ENCODE measurements at regions not wholly inside any gene's neighbourhood (a gene's known extent, or its start where the extent isn't known, plus 50 kb on each side); places are given as distances from the start of the nearest gene placed in this dataset.

DNA sequence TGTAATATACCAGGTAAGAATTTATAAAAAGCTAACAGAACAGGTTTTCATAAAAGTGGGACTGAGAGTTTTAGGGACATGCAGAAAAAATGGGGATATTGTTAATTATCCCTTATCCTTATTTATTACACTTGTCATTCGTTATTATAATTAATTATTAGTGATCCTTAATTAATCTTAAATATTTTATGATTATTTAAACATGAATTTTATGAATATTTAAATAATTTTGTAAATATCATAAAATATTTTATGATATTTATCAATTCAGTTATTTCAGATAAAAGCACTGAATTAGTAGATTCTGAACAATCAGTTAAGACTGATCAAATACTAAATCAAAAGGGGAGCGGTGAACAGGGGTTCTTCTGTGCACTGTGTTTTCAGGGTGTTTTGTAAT lies 300.1 kb downstream of the PAX1 start:
- no peak for DNase-seq (ENCODE audit: low spot score)
- in situ Hi-C loops (cut with HindIII; ENCODE audit: extremely low pct_ligation_motif_present, low pct_unique_long_range_greater_than_20kb) (no loop called here), intact Hi-C loops (cut with micrococcal nuclease; ENCODE audit: unreplicated experiment) (no loop called here)
- no peak for TF ChIP-seq ZNF569 (CRISPR knock-in tag; IDR thresholded peaks at IDR 0.05; ENCODE audit: borderline replicate concordance)
- TF ChIP-seq CEBPG (CRISPR knock-in tag; IDR thresholded peaks at IDR 0.05), result no peak
- BruUV-seq (replicated peaks), result no TSS peak
- no peak overlapping the region for H3K4me3 ChIP-seq (replicated peaks in 1 of 3; ENCODE audit: insufficient read depth in 1 of 3, low read depth in 2 of 3, low read length in 3 of 3)
- POLR2A ChIA-PET, result no interaction called here
- no peaks in the 10 kb centered on the region for H3K79me2 ChIP-seq (ENCODE audit: insufficient read depth, low read length)
- H4K20me1 ChIP-seq (ENCODE audit: insufficient read depth, low read length), result no peaks in the 10 kb centered on the region
- ATAC-seq, result no peak
- no peaks in the 10 kb centered on the region for H3K27me3 ChIP-seq (ENCODE audit: control insufficient read depth in 1 of 2, insufficient read depth in 2 of 2, low read length in 2 of 2)
- H3K27ac ChIP-seq (ENCODE audit: extremely low read length, insufficient read depth, low read length), result no peak overlapping the region
- no peak for FAIRE-seq
- H3K36me3 ChIP-seq (replicated peaks in 1 of 2; ENCODE audit: control insufficient read depth in 1 of 2, insufficient read depth in 2 of 2, low read length in 2 of 2), result no peaks in the 10 kb centered on the region
- no peak overlapping the region for H3K9ac ChIP-seq (ENCODE audit: insufficient read depth, low read depth, low read length)
- no peaks in the 10 kb centered on the region for H3K4me1 ChIP-seq (ENCODE audit: insufficient read depth, low read length)
- 34% methylated on average over 2 of the region's 2 CpGs for WGBS (ENCODE audit: low lambda C conversion rate)
- H3K9me3 ChIP-seq (ENCODE audit: low read length), result no peaks in the 10 kb centered on the region
- CTCF ChIA-PET (ENCODE audit: low intra/inter-chr PET ratio, low total read pairs), result no interaction called here
- no peak overlapping the region for H2AFZ ChIP-seq (ENCODE audit: low read length)
- H3K4me2 ChIP-seq (ENCODE audit: low read depth, low read length), result no peak overlapping the region

DNA sequence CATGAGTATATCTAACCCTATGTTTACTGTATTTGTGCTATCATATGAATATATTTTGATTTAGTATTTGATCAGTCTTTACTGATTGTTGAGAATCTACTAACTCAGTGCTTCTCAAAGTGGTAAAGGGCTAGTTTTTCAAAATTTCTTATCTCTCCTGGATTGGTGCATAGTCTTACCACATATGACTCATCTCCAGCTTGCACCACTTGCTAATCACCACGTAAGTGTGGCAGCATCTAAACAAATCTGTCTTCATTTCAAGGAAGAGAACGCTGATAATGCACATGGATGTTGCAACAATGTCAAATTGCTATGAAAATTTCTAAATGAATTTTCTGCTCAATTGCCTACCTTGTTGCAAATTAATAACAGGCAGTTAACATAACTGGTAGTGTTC lies 299.5 kb downstream of the PAX1 start:
- CTCF ChIA-PET (ENCODE audit: low intra/inter-chr PET ratio, low total read pairs), result no interaction called here
- WGBS (ENCODE audit: low lambda C conversion rate), result 0% methylated on average over 2 of the region's 2 CpGs
- no peak for TF ChIP-seq PHF21A (CRISPR knock-in tag; IDR thresholded peaks at IDR 0.05)
- no peak for TF ChIP-seq NFYC (CRISPR knock-in tag; IDR thresholded peaks at IDR 0.05)
- no peak for TF ChIP-seq ZNF12 (CRISPR knock-in tag; IDR thresholded peaks at IDR 0.05)
- TF ChIP-seq SETDB1 (CRISPR knock-in tag; IDR thresholded peaks at IDR 0.05; ENCODE audit: borderline replicate concordance), result no peak
- TF ChIP-seq ZNF768 (CRISPR knock-in tag; IDR thresholded peaks at IDR 0.05), result no peak
- TF ChIP-seq DNMT3B (CRISPR knock-in tag; conservative IDR thresholded peaks at IDR 0.05), result no peak
- TF ChIP-seq, protein P1, sequence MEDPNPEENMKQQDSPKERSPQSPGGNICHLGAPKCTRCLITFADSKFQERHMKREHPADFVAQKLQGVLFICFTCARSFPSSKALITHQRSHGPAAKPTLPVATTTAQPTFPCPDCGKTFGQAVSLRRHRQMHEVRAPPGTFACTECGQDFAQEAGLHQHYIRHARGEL (CRISPR knock-in tag; IDR thresholded peaks at IDR 0.05), result no peak
- TF ChIP-seq NR2F6 (IDR thresholded peaks at IDR 0.05), result no peak
- TF ChIP-seq NR2F6 (CRISPR knock-in tag; IDR thresholded peaks at IDR 0.05), result no peak
- TF ChIP-seq ZNF44 (CRISPR knock-in tag; IDR thresholded peaks at IDR 0.05), result no peak
- TF ChIP-seq, protein P2, sequence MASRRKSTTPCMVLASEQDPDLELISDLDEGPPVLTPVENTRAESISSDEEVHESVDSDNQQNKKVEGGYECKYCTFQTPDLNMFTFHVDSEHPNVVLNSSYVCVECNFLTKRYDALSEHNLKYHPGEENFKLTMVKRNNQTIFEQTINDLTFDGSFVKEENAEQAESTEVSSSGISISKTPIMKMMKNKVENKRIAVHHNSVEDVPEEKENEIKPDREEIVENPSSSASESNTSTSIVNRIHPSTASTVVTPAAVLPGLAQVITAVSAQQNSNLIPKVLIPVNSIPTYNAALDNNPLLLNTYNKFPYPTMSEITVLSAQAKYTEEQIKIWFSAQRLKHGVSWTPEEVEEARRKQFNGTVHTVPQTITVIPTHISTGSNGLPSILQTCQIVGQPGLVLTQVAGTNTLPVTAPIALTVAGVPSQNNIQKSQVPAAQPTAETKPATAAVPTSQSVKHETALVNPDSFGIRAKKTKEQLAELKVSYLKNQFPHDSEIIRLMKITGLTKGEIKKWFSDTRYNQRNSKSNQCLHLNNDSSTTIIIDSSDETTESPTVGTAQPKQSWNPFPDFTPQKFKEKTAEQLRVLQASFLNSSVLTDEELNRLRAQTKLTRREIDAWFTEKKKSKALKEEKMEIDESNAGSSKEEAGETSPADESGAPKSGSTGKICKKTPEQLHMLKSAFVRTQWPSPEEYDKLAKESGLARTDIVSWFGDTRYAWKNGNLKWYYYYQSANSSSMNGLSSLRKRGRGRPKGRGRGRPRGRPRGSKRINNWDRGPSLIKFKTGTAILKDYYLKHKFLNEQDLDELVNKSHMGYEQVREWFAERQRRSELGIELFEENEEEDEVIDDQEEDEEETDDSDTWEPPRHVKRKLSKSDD (CRISPR knock-in tag; IDR thresholded peaks at IDR 0.05; ENCODE audit: low read depth), result no peak
- TF ChIP-seq, protein P3, sequence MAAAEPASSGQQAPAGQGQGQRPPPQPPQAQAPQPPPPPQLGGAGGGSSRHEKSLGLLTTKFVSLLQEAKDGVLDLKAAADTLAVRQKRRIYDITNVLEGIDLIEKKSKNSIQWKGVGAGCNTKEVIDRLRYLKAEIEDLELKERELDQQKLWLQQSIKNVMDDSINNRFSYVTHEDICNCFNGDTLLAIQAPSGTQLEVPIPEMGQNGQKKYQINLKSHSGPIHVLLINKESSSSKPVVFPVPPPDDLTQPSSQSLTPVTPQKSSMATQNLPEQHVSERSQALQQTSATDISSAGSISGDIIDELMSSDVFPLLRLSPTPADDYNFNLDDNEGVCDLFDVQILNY (CRISPR knock-in tag; conservative IDR thresholded peaks at IDR 0.05), result no peak
- TF ChIP-seq ZNF782 (CRISPR knock-in tag; IDR thresholded peaks at IDR 0.05; ENCODE audit: borderline replicate concordance), result no peak
- TF ChIP-seq SKI (IDR thresholded peaks at IDR 0.05; ENCODE audit: partially characterized antibody), result no peak
- TF ChIP-seq, protein P4, sequence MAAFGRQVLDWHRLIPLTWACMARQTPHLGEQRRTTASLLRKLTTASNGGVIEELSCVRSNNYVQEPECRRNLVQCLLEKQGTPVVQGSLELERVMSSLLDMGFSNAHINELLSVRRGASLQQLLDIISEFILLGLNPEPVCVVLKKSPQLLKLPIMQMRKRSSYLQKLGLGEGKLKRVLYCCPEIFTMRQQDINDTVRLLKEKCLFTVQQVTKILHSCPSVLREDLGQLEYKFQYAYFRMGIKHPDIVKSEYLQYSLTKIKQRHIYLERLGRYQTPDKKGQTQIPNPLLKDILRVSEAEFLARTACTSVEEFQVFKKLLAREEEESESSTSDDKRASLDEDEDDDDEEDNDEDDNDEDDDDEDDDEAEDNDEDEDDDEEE (CRISPR knock-in tag; IDR thresholded peaks at IDR 0.05), result no peak
- TF ChIP-seq ZNF614 (CRISPR knock-in tag; IDR thresholded peaks at IDR 0.05; ENCODE audit: borderline replicate concordance), result no peak

More for the DNA sequence above, 299.5 kb downstream of the PAX1 start:
- POLR2A ChIA-PET, result no interaction called here
- no peaks in the 10 kb centered on the region for H3K79me2 ChIP-seq (ENCODE audit: insufficient read depth, low read length)
- H3K27me3 ChIP-seq (ENCODE audit: control insufficient read depth in 1 of 2, insufficient read depth in 2 of 2, low read length in 2 of 2), result no peaks in the 10 kb centered on the region
- in situ Hi-C loops (cut with HindIII; ENCODE audit: extremely low pct_ligation_motif_present, low pct_unique_long_range_greater_than_20kb), result no loop called here
- intact Hi-C loops (cut with micrococcal nuclease; ENCODE audit: unreplicated experiment), result no loop called here
- no peaks in the 10 kb centered on the region for H3K36me3 ChIP-seq (replicated peaks in 1 of 2; ENCODE audit: control insufficient read depth in 1 of 2, insufficient read depth in 2 of 2, low read length in 2 of 2)
- no peak overlapping the region for H3K4me2 ChIP-seq (ENCODE audit: low read depth, low read length)
- H3K4me3 ChIP-seq (replicated peaks in 1 of 3; ENCODE audit: insufficient read depth in 1 of 3, low read depth in 2 of 3, low read length in 3 of 3), result no peak overlapping the region
- H3K9me3 ChIP-seq (ENCODE audit: low read length), result no peaks in the 10 kb centered on the region
- no TSS peak for BruUV-seq (replicated peaks)
- no peak for FAIRE-seq
- H4K20me1 ChIP-seq (ENCODE audit: insufficient read depth, low read length), result no peaks in the 10 kb centered on the region
- no peak for ATAC-seq
- no peak for DNase-seq (ENCODE audit: low spot score)
- no peak overlapping the region for H3K9ac ChIP-seq (ENCODE audit: insufficient read depth, low read depth, low read length)
- H3K27ac ChIP-seq (ENCODE audit: extremely low read length, insufficient read depth, low read length), result no peak overlapping the region
- H3K4me1 ChIP-seq (ENCODE audit: insufficient read depth, low read length), result no peaks in the 10 kb centered on the region
- H2AFZ ChIP-seq (ENCODE audit: low read length), result no peak overlapping the region

Measured in HepG2 (cell line).